Nephron progenitor cell (in vitro differentiated cells): ENCODE measurements at regions not wholly inside any gene's neighbourhood (a gene's known extent, or its start where the extent isn't known, plus 50 kb on each side); places are given as distances from the start of the nearest gene placed in this dataset.

Experiments used
- DNase-seq: peaks from one replicate; pipeline ENCODE4 v3.0.0; 2021
- H3K27ac Mint-ChIP-seq: 2 replicates; pipeline ENCODE4 v1.8.0; 2021; ENCODE audit warnings: mild to moderate bottlenecking, moderate library complexity, mixed read lengths
- H3K27me3 Mint-ChIP-seq: 2 replicates; pipeline ENCODE4 v1.8.0; 2021; ENCODE audit warnings: mild to moderate bottlenecking, low read depth, mixed read lengths; ENCODE audit not compliant: poor library complexity
- H3K36me3 Mint-ChIP-seq: 2 replicates; pipeline ENCODE4 v1.8.0; 2021; ENCODE audit warnings: low read depth, mixed read lengths
- H3K4me1 Mint-ChIP-seq: 2 replicates; pipeline ENCODE4 v1.8.0; 2021; ENCODE audit warnings: mixed read lengths
- H3K4me3 Mint-ChIP-seq: 2 replicates; pipeline ENCODE4 v1.8.0; 2021; ENCODE audit warnings: mild to moderate bottlenecking, moderate library complexity, mixed read lengths
- H3K9me3 Mint-ChIP-seq: 2 replicates; pipeline ENCODE4 v1.8.0; 2021; ENCODE audit warnings: mild to moderate bottlenecking, moderate library complexity, mixed read lengths
- TF ChIP-seq, protein P1 (sequence below): fragments of 200-600 bp; sonication (generic); IDR thresholded peaks from 2 replicates; pipeline ENCODE4 v1.5.0; 2021; ENCODE audit warnings: antibody characterized with exemption

DNA sequence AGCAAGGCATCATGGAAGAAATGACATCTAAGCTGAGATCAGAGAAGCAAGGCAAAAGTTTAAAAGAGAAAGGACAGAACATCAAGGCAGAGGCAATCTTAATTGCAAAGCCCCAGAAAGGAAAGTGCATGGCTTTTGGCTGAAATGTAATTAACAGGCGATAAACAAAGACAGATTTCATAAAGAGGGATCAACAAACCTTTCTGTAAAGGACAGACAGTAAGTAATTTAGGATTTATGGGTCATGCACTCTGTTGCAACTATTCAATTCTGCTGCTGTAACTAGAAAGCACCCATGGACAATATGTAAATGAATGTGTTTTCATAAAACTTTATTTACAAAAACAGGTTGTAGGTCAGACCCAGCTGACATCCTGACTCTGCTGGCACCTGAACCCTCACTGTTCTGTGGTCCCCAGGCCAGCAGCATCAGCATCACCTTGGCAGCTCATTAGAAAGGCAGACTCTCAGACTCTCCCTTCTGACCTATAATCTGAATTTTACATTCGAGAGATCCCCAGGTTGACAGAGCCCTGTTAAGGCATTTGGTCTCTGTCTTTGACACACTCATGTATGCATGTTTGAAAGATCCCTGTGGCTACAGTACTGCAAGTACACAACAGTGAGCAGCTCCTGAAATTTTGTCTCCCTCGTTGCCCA, 362.9 kb upstream of the NFE2L3 start:
- TF ChIP-seq, protein P1, sequence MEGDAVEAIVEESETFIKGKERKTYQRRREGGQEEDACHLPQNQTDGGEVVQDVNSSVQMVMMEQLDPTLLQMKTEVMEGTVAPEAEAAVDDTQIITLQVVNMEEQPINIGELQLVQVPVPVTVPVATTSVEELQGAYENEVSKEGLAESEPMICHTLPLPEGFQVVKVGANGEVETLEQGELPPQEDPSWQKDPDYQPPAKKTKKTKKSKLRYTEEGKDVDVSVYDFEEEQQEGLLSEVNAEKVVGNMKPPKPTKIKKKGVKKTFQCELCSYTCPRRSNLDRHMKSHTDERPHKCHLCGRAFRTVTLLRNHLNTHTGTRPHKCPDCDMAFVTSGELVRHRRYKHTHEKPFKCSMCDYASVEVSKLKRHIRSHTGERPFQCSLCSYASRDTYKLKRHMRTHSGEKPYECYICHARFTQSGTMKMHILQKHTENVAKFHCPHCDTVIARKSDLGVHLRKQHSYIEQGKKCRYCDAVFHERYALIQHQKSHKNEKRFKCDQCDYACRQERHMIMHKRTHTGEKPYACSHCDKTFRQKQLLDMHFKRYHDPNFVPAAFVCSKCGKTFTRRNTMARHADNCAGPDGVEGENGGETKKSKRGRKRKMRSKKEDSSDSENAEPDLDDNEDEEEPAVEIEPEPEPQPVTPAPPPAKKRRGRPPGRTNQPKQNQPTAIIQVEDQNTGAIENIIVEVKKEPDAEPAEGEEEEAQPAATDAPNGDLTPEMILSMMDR, result no peak
- DNase-seq, result no peak
- H3K4me3 Mint-ChIP-seq, result no peak overlapping the region
- peaks cover 8% of the 10 kb centered on the region for H3K36me3 Mint-ChIP-seq
- H3K27ac Mint-ChIP-seq, result peak overlapping the region; percentile 5
- peaks cover 10% of the 10 kb centered on the region for H3K27me3 Mint-ChIP-seq
- H3K9me3 Mint-ChIP-seq, result peaks cover 11% of the 10 kb centered on the region
- H3K4me1 Mint-ChIP-seq, result peaks cover 27% of the 10 kb centered on the region

DNA sequence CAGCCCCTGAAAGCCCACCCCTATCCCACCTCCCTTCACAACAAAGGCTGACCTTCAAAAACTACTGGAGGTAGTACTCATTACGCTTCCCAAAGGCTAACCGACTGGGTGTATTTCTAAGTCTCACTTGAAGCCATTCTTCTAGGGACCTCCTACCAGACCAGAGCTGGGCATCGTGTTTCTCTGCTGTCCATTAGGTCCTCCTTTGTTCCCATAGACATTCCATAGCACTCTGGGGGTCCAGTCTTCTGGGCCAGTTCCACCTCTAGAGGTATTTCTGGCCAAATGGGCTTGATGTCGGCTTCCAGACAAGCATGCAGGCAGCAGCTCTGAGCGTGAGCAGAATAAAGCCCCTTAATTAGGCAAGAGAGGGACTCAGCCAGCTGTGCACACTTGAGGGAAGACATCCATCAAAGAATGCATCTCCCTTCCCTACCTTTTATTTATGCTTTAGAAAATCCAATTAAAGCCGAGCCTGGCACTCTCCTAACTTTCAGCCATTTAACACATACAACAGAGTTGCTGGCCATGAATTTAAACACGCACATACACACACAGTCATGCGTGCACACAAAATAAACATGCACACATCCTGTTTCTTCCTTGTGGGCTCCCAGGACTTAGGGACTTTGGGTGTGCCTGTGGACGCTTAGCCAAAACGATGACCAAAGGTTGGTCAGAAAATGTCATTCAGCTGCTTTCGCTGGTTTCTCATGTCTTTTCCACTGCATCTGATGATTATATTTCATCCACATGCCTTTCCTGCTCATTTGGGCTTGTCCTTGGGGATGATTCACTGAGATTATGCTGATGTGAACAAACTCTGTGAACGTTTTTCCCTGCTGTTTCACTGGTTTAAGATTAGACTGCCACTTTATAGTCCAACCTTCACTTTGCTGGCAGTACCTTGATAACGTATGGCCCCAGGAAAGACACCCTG, 362.0 kb upstream of the NFE2L3 start:
- no peak overlapping the region for H3K4me3 Mint-ChIP-seq
- peaks cover 8% of the 10 kb centered on the region for H3K36me3 Mint-ChIP-seq
- H3K4me1 Mint-ChIP-seq, result peaks cover 34% of the 10 kb centered on the region
- no peak for DNase-seq
- TF ChIP-seq, protein P1, result no peak
- peak overlapping the region; percentile 51 for H3K27ac Mint-ChIP-seq
- peaks cover 10% of the 10 kb centered on the region for H3K27me3 Mint-ChIP-seq
- H3K9me3 Mint-ChIP-seq, result peaks cover 11% of the 10 kb centered on the region

DNA sequence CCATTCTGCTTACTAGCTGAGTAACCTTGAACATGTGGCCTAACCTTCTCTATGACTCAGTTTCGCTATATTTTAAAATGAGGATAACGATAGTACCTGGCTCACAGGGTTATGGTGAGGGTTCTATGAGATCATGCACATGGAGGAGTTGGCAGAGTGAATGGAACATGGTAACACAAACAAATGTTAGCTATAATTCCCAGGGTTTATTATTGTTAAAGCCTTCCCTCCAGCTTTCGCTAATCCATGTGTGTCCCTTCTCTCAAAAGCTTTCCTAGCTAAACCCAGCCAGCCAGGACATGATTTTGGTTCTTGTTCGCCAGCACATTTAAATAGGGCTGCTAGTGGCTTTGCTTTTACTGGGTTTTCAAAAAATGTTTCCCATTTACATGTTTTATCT, 361.0 kb upstream of the NFE2L3 start:
- Mint-ChIP-seq H3K27ac (no peak overlapping the region), H3K9me3 (peaks cover 5% of the 10 kb centered on the region), H3K4me3 (no peak overlapping the region), H3K4me1 (peaks cover 37% of the 10 kb centered on the region), H3K27me3 (peaks cover 10% of the 10 kb centered on the region), H3K36me3 (peaks cover 5% of the 10 kb centered on the region)
- TF ChIP-seq, protein P1, result no peak
- no peak for DNase-seq

DNA sequence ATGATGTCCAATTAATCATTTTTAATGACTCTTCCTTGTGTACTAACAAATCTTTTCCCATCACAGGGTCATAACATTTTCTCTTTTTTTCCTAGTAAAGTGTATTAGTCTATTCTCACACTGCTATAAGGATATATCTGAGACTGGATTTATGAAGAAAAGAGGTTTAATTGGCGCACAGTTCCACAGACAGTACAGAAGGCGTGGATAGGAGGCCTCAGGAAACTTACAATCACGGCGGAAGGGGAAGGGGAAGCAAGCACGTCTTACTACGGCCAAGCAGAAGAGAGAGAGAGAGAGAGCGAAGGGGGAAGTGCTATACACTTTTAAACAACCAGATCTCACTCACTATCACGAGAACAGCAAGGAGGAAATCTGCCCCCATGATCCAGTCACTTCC, 359.4 kb upstream of the NFE2L3 start:
- Mint-ChIP-seq H3K27ac (peak overlapping the region; percentile 71), H3K4me3 (no peak overlapping the region), H3K9me3 (peaks cover 5% of the 10 kb centered on the region), H3K27me3 (peaks cover 10% of the 10 kb centered on the region), H3K36me3 (peaks cover 5% of the 10 kb centered on the region), H3K4me1 (peaks cover 37% of the 10 kb centered on the region)
- TF ChIP-seq, protein P1, result no peak
- DNase-seq, result no peak

DNA sequence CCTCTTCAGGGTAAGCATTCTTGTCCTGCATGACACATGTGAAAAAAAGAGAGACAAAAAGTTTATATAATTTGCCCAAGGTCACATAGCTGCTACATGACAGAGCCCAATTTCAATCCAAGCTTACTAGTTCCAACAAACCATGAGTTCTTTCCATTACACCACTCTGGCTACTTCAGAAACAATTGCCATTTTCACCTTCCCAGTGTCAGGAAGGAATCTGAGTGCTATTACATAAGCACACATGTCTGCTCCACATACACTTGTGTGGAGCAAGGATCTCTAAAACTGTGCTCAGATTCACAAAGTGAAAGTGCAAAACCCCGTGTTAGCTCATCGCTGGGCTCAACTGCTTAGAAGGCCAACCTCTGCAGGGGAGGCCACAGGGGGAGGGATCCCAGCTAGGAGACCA, 356.2 kb upstream of the NFE2L3 start:
- H3K4me1 Mint-ChIP-seq, result peaks cover 16% of the 10 kb centered on the region
- DNase-seq, result no peak
- TF ChIP-seq, protein P1, result no peak
- no peak overlapping the region for H3K27ac Mint-ChIP-seq
- no peak overlapping the region for H3K4me3 Mint-ChIP-seq
- H3K27me3 Mint-ChIP-seq, result peaks cover 4% of the 10 kb centered on the region
- H3K36me3 Mint-ChIP-seq, result peaks cover 5% of the 10 kb centered on the region
- peaks cover 5% of the 10 kb centered on the region for H3K9me3 Mint-ChIP-seq
